Adipose tissue (tissue), 3 donors: ENCODE measurements at regions not wholly inside any gene's neighbourhood (a gene's known extent, or its start where the extent isn't known, plus 50 kb on each side); places are given as distances from the start of the nearest gene placed in this dataset.
"Not testable (repeated sequence)": the region's sequence is repeated elsewhere in the genome, so short reads cannot be mapped to it uniquely, and the experiment has no call there.

Experiments
- H3K27ac ChIP-seq: one replicate; pipeline ENCODE4 v1.5.1; 2013; ENCODE audit warnings: low read depth, low read length
- WGBS, 3 donors: extraction: QIAGEN DNeasy Blood & Tissue Kit; methylation state at CpG; one replicate each; pipeline ENCODE4 v1.1.7; 2013; 5-methylcytosine and 5-hydroxymethylcytosine counted together
- donor health status: healthy with polysubstance abuse.
- donor health status: Bipolar disorder and iron deficiency.
- donor health status: healthy.

GRCh38 chr2:111447482-111447881 lies 326.8 kb downstream of the BCL2L11 start:
- not testable (repeated sequence) for H3K27ac ChIP-seq
- 83 to 91% (median 90%) methylated on average over 1 to 4 of the region's 5 CpGs for WGBS, 3 donors

- not testable (repeated sequence) for H3K27ac ChIP-seq
- WGBS, 3 donors: no CpG with 5 or more reads among the region's 8 CpGs
Observed at GRCh38 chr2:111448796-111449195, 328.1 kb downstream of the BCL2L11 start.

- 47 to 62% (median 57%) methylated on average over 3 of the region's 6 CpGs for WGBS, 3 donors
- not testable (repeated sequence) for H3K27ac ChIP-seq
Observed at GRCh38 chr2:111450526-111450925, 329.8 kb downstream of the BCL2L11 start.

- WGBS, 3 donors: 34 to 50% (median 47%) methylated on average over 3 of the region's 9 CpGs
- H3K27ac ChIP-seq: not testable (repeated sequence)
Observed at GRCh38 chr2:111451692-111452199, 331.0 kb downstream of the BCL2L11 start.

- 50 to 71% (median 64%) methylated on average over 4 to 5 of the region's 7 CpGs for WGBS, 3 donors
- not testable (repeated sequence) for H3K27ac ChIP-seq
Observed at GRCh38 chr2:111452208-111452607, 331.5 kb downstream of the BCL2L11 start.

GRCh38 chr2:111453308-111453707 lies 332.6 kb downstream of the BCL2L11 start:
- H3K27ac ChIP-seq: not testable (repeated sequence)
- WGBS, 3 donors: 50% methylated on average over 1 of the region's 2 CpGs; no CpG with 5 or more reads in 2 of the 3 donors

- no CpG with 5 or more reads among the region's 2 CpGs for WGBS, 3 donors
- H3K27ac ChIP-seq: not testable (repeated sequence)
Observed at GRCh38 chr2:111453816-111454215, 333.1 kb downstream of the BCL2L11 start.

GRCh38 chr2:111454404-111454803 lies 333.7 kb downstream of the BCL2L11 start:
- no CpG with 5 or more reads among the region's 1 CpG for WGBS, 3 donors
- H3K27ac ChIP-seq: not testable (repeated sequence)

GRCh38 chr2:111455016-111456015 lies 334.6 kb downstream of the BCL2L11 start:
- 77 to 82% (median 78%) methylated on average over 8 to 9 of the region's 9 CpGs for WGBS, 3 donors
- not testable (repeated sequence) for H3K27ac ChIP-seq

- WGBS, 3 donors: 77 to 96% (median 94%) methylated on average over 2 to 3 of the region's 5 CpGs
- not testable (repeated sequence) for H3K27ac ChIP-seq
Observed at GRCh38 chr2:111457191-111457590, 336.5 kb downstream of the BCL2L11 start.

- H3K27ac ChIP-seq: not testable (repeated sequence)
- 91 to 94% (median 93%) methylated on average over 5 of the region's 5 CpGs for WGBS, 3 donors
Observed at GRCh38 chr2:111460901-111461300, 340.2 kb downstream of the BCL2L11 start.

- not testable (repeated sequence) for H3K27ac ChIP-seq
- 86 to 98% (median 86%) methylated on average over 1 of the region's 1 CpG for WGBS, 3 donors
Observed at GRCh38 chr2:111461831-111462230, 341.1 kb downstream of the BCL2L11 start.

- WGBS, 3 donors: 65 to 88% (median 73%) methylated on average over 1 to 2 of the region's 2 CpGs
- not testable (repeated sequence) for H3K27ac ChIP-seq
Observed at GRCh38 chr2:111462572-111462971, 341.9 kb downstream of the BCL2L11 start.

- 89 to 94% (median 90%) methylated on average over 10 to 11 of the region's 13 CpGs for WGBS, 3 donors
- not testable (repeated sequence) for H3K27ac ChIP-seq
Observed at GRCh38 chr2:111463238-111463848, 342.6 kb downstream of the BCL2L11 start.

GRCh38 chr2:111463956-111464355 lies 343.2 kb downstream of the BCL2L11 start:
- WGBS, 3 donors: no CpG with 5 or more reads among the region's 10 CpGs

GRCh38 chr2:111464367-111464766 lies 343.7 kb downstream of the BCL2L11 start:
- not testable (repeated sequence) for H3K27ac ChIP-seq
- 46 to 63% (median 53%) methylated on average over 7 of the region's 10 CpGs for WGBS, 3 donors

More at GRCh38 chr2:111463956-111464355, 343.2 kb downstream of the BCL2L11 start:
- H3K27ac ChIP-seq: not testable (repeated sequence)

- not testable (repeated sequence) for H3K27ac ChIP-seq
Observed at GRCh38 chr2:111465521-111465920, 344.8 kb downstream of the BCL2L11 start.

GRCh38 chr2:111466744-111467143 lies 346.0 kb downstream of the BCL2L11 start:
- not testable (repeated sequence) for H3K27ac ChIP-seq
- WGBS, 3 donors: 27 to 68% (median 38%) methylated on average over 3 to 4 of the region's 4 CpGs

More at GRCh38 chr2:111465521-111465920, 344.8 kb downstream of the BCL2L11 start:
- 84 to 97% (median 96%) methylated on average over 2 to 3 of the region's 3 CpGs for WGBS, 3 donors

GRCh38 chr2:111470924-111471323 lies 350.2 kb downstream of the BCL2L11 start:
- 58 to 73% (median 60%) methylated on average over 1 to 2 of the region's 2 CpGs for WGBS, 3 donors
- not testable (repeated sequence) for H3K27ac ChIP-seq
